K562 (cell line): ENCODE measurements at regions not wholly inside any gene's neighbourhood (a gene's known extent, or its start where the extent isn't known, plus 50 kb on each side); places are given as distances from the start of the nearest gene placed in this dataset.
A peak's percentile ranks its signal among the peaks of the same experiment; 100 is the strongest.

Source experiments
- ATAC-seq: fragments of 200-7000 bp; cut with Tn5 transposase; 3 replicates; pipeline ENCODE4 v1.9.1; 2020; ENCODE audit warnings: moderate library complexity
- BruUV-seq: library from RNA; stranded (reverse); fragments of 400-500 nt; replicated peaks from 2 replicates; lab custom pipeline; 2021; lab: Mats Ljungman, UMichigan
- CTCF ChIA-PET: fragments of 300-600 bp; formaldehyde crosslinking; extraction: SDS; loops from one replicate; lab custom pipeline; 2021; ENCODE audit warnings: low intra/inter-chr PET ratio; lab: Yijun Ruan, JAX
- POLR2A ChIA-PET: fragments of 300-600, 350-650 bp; sonication (Branson Sonifier 250); formaldehyde crosslinking; extraction: SDS; loops from one replicate; lab custom pipeline; 2021; ENCODE audit warnings: antibody characterized with exemption, inconsistent platforms; lab: Yijun Ruan, JAX
- DNase-seq, 4 experiments: peaks; one replicate each; pipeline versions ENCODE4 v3.0.0 to v3.0.0-alpha.2; 2011 to 2018; ENCODE audit warnings: low spot score in 3 of 4, mixed read lengths in 3 of 4; ENCODE audit errors: extremely low read depth in 1 of 4
- FAIRE-seq: peaks from 2 replicates; lab custom pipeline; 2011; peaks lifted over from hg19 to GRCh38; lab: Jason Lieb, UNC
- H2AFZ ChIP-seq: 2 replicates; pipeline ENCODE4 v1.6.0; 2011; ENCODE audit warnings: low read depth, low read length, control low read depth, inconsistent platforms
- H3K27ac ChIP-seq: fragments of 200-600 bp; 3 replicates; pipeline ENCODE4 v1.8.0; 2011; ENCODE audit warnings: low read depth, mild to moderate bottlenecking, control low read depth, inconsistent platforms, low read length, moderate library complexity, mixed read lengths; ENCODE audit errors: extremely low read depth
- H3K27me3 ChIP-seq, 2 experiments: fragments of 300-600 bp in 1 of 2; 2 replicates in 1 of 2; 3 replicates in 1 of 2; pipeline versions ENCODE4 v1.6.0 to v1.8.0; 2011; ENCODE audit warnings: inconsistent platforms in 2 of 2, low read length in 2 of 2, mild to moderate bottlenecking in 1 of 2, mixed read lengths in 1 of 2, moderate library complexity in 1 of 2; ENCODE audit not compliant: control insufficient read depth in 2 of 2, insufficient read depth in 2 of 2
- H3K36me3 ChIP-seq: fragments of 300-600 bp; 3 replicates; pipeline ENCODE4 v1.8.0; 2011; ENCODE audit warnings: mild to moderate bottlenecking, low read length, inconsistent platforms; ENCODE audit not compliant: control insufficient read depth, insufficient read depth
- H3K4me1 ChIP-seq, 2 experiments: fragments of 200-600 bp in 1 of 2; replicated peaks in 1 of 2; 2 replicates in 1 of 2; 3 replicates in 1 of 2; pipeline versions ENCODE4 v1.5.1 to v1.8.0; 2011; ENCODE audit warnings: inconsistent platforms in 2 of 2, low read length in 2 of 2, mild to moderate bottlenecking in 1 of 2, mixed read lengths in 1 of 2, moderate library complexity in 1 of 2; ENCODE audit not compliant: control insufficient read depth in 2 of 2, insufficient read depth in 2 of 2
- H3K4me2 ChIP-seq: 2 replicates; pipeline ENCODE4 v1.6.1; 2011; ENCODE audit warnings: low read length, control low read depth, inconsistent platforms, mixed read lengths; ENCODE audit not compliant: insufficient read depth
- H3K4me3 ChIP-seq: fragments of 200-600 bp; sonication (generic), shearing (Covaris generic); 2 replicates; pipeline ENCODE4 v1.5.1; 2016; ENCODE audit warnings: control low read depth, inconsistent platforms
- H3K79me2 ChIP-seq: fragments of 200-600 bp; 3 replicates; pipeline ENCODE4 v1.8.0; 2011; ENCODE audit warnings: low read length, inconsistent platforms; ENCODE audit not compliant: control insufficient read depth, insufficient read depth
- H3K9ac ChIP-seq, 2 experiments: 2 replicates each; pipeline versions ENCODE4 v1.6.0 to v1.6.1; 2011; ENCODE audit warnings: low read depth in 2 of 2, low read length in 2 of 2, control low read depth in 1 of 2, inconsistent platforms in 1 of 2, mild to moderate bottlenecking in 1 of 2, mixed read lengths in 1 of 2; ENCODE audit not compliant: insufficient read depth in 1 of 2
- H3K9me1 ChIP-seq: one replicate; pipeline ENCODE4 v1.6.0; 2011; ENCODE audit warnings: inconsistent platforms, mild to moderate bottlenecking, low read length, moderate library complexity; ENCODE audit not compliant: control insufficient read depth, insufficient read depth
- H3K9me3 ChIP-seq: replicated peaks from 2 replicates; pipeline ENCODE4 v1.5.1; 2011; ENCODE audit warnings: low read depth, low read length, inconsistent platforms; ENCODE audit not compliant: control insufficient read depth, insufficient read depth
- H4K20me1 ChIP-seq: replicated peaks from 2 replicates; pipeline ENCODE4 v1.6.1; 2011; ENCODE audit warnings: low read length, inconsistent platforms, mixed read lengths; ENCODE audit not compliant: control insufficient read depth, insufficient read depth
- C11orf30 ChIP-seq: fragments of 450-650 bp; IDR thresholded peaks from 2 replicates; pipeline ENCODE4 v1.6.1; 2016; ENCODE audit warnings: low read depth, mild to moderate bottlenecking
- CC2D1A ChIP-seq: fragments of 450-650 bp; IDR thresholded peaks from 2 replicates; pipeline ENCODE4 v1.6.1; 2017; ENCODE audit warnings: mild to moderate bottlenecking
- HMBOX1 ChIP-seq: sonication (generic); IDR thresholded peaks from 2 replicates; pipeline ENCODE4 v1.6.1; 2016
- MAFF ChIP-seq: IDR thresholded peaks from 2 replicates; pipeline ENCODE4 v1.6.1; 2012; ENCODE audit warnings: low read length, improper control_type of control experiment
- MAFG ChIP-seq: fragments of 450-650 bp; conservative IDR thresholded peaks from 2 replicates; pipeline ENCODE4 v1.6.1; 2016; ENCODE audit warnings: missing genetic modification characterization, missing compliant biosample characterization
- MAFK ChIP-seq: IDR thresholded peaks from 2 replicates; pipeline ENCODE4 v1.6.1; 2011; ENCODE audit warnings: low read length, improper control_type of control experiment
- NFE2 ChIP-seq: IDR thresholded peaks from 2 replicates; pipeline ENCODE4 v1.6.1; 2014; ENCODE audit warnings: antibody characterized with exemption, low read depth
- PYGO2 ChIP-seq: fragments of 450-650 bp; IDR thresholded peaks from 2 replicates; pipeline ENCODE4 v1.6.1; 2016; ENCODE audit warnings: mild to moderate bottlenecking, missing genetic modification characterization, moderate library complexity, missing compliant biosample characterization
- TAF1 ChIP-seq: IDR thresholded peaks from 2 replicates; pipeline ENCODE4 v1.6.1; 2011; ENCODE audit warnings: mild to moderate bottlenecking, low read length, moderate library complexity; ENCODE audit not compliant: insufficient read depth, control insufficient read depth, severe bottlenecking; ENCODE audit errors: extremely low read depth
- TFAP4 ChIP-seq: sonication (generic); formaldehyde crosslinking; IDR thresholded peaks from 2 replicates; pipeline ENCODE4 v1.8.0; 2022; ENCODE audit warnings: missing genetic modification reagents, mild to moderate bottlenecking, moderate library complexity, borderline replicate concordance
- ZKSCAN3 ChIP-seq: fragments of 250-450 bp; sonication (Bioruptor Pico); IDR thresholded peaks from 2 replicates; pipeline ENCODE4 v1.4.0; 2020
- ZNF316 ChIP-seq: fragments of 450-650 bp; IDR thresholded peaks from 2 replicates; pipeline ENCODE4 v1.6.1; 2016
- WGBS: fragments of 100-300 bp; shearing (Covaris generic); methylation state at CpG from one replicate; pipeline ENCODE4 v1.1.6; 2016; ENCODE audit warnings: low coverage, mixed read lengths; ENCODE audit not compliant: insufficient coverage; ENCODE audit errors: missing lambda C conversion rate; 5-methylcytosine and 5-hydroxymethylcytosine counted together
- in situ Hi-C: fragments of 300-500 bp; cut with MboI; formaldehyde crosslinking; loops from 4 replicates; pipeline ENCODE4 v1.15.0; 2018; ENCODE audit warnings: inconsistent platforms, mixed read lengths
- intact Hi-C: fragments of 100-400 bp; cut with micrococcal nuclease; formaldehyde crosslinking; loops from 2 replicates; pipeline ENCODE4 v1.14.2; 2022

GRCh38 chr20:62558779-62559178 is 83.0 kb upstream of the GATA5 start:
- Histone ChIP-seq H3K4me3 (no peak overlapping the region), H3K9ac (peak overlapping the region in 1 of 2 experiments; percentile 45; a peak in 1 of 4 replicates), H3K4me1 (peaks cover 0 to 75% of the 10 kb centered on the region in 2 experiments; a peak in 2 of 5 replicates), H3K4me2 (no peak overlapping the region), H3K79me2 (no peaks in the 10 kb centered on the region), H3K36me3 (no peaks in the 10 kb centered on the region), H2AFZ (no peak overlapping the region), H3K9me3 (no peaks in the 10 kb centered on the region), H4K20me1 (peaks cover 23% of the 10 kb centered on the region; the same call in 1 of the 2 replicates), H3K27me3 (peaks cover 71 to 91% of the 10 kb centered on the region in 2 experiments), H3K9me1 (no peaks in the 10 kb centered on the region), H3K27ac (no peak overlapping the region)
- no peak for FAIRE-seq
- intact Hi-C loops (no loop called here), in situ Hi-C loops (no loop called here)
- peak; percentile 25; the same call in 1 of the 3 replicates for ATAC-seq
- ChIA-PET CTCF (no interaction called here), POLR2A (interaction anchor here (0.6 to 1.4 kb wide), 5 partner anchors 12 to 316 kb away, joined by 3 to 4 read pairs (median 3); no protein-coding TSS in a partner anchor)
- TF ChIP-seq CC2D1A (no peak), HMBOX1 (no peak), PYGO2 (tag) (no peak)
- no TSS peak for BruUV-seq
- WGBS, result 22% methylated on average over 15 of the region's 17 CpGs
- DNase-seq, result no peak

GRCh38 chr20:62560162-62560561 is 82.1 kb upstream of the SLCO4A1 start:
- no peak overlapping the region for H3K9ac ChIP-seq
- no peak overlapping the region for H3K4me3 ChIP-seq
- H2AFZ ChIP-seq, result no peak overlapping the region
- no peaks in the 10 kb centered on the region for H3K79me2 ChIP-seq
- POLR2A ChIA-PET, result interaction anchor here (1.4 kb wide), 2 partner anchors 11 to 37 kb away, joined by 3 read pairs; no protein-coding TSS in a partner anchor
- TF ChIP-seq C11orf30 (peak; percentile 81), MAFK (peak; percentile 81), MAFG (tag) (peak; percentile 81), MAFF (peak; percentile 85), ZKSCAN3 (CRISPR knock-in tag) (no peak), TAF1 (no peak), NFE2 (peak; percentile 14; the same call in 1 of the 2 replicates), TFAP4 (CRISPR knock-in tag) (no peak), ZNF316 (peak; percentile 84)
- FAIRE-seq (no peak), DNase-seq (no peak), ATAC-seq (no peak)
- WGBS, result 6% methylated on average over 6 of the region's 6 CpGs
- peaks cover 0 to 77% of the 10 kb centered on the region in 2 experiments; a peak in 2 of 5 replicates for H3K4me1 ChIP-seq
- H3K9me1 ChIP-seq, result no peaks in the 10 kb centered on the region
- no peak overlapping the region for H3K4me2 ChIP-seq
- no peak overlapping the region for H3K27ac ChIP-seq
- CTCF ChIA-PET, result no interaction called here
- intact Hi-C loops, result no loop called here
- in situ Hi-C loops, result no loop called here
- no peaks in the 10 kb centered on the region for H3K36me3 ChIP-seq
- no TSS peak for BruUV-seq
- H3K9me3 ChIP-seq, result no peaks in the 10 kb centered on the region
- H4K20me1 ChIP-seq, result peaks cover 19% of the 10 kb centered on the region; the same call in 1 of the 2 replicates
- H3K27me3 ChIP-seq, result peaks cover 66 to 91% of the 10 kb centered on the region in 2 experiments; a peak in 4 of 5 replicates
